ENCODE measurements at regions not wholly inside any gene's neighbourhood (a gene's known extent, or its start where the extent isn't known, plus 50 kb on each side); places are given as distances from the start of the nearest gene placed in this dataset.
"Not testable (repeated sequence)": the region's sequence is repeated elsewhere in the genome, so short reads cannot be mapped to it uniquely, and the experiment has no call there.

GRCh38 chr4:19033816-19034733 is 1012.5 kb upstream of the LCORL start:
- Histone ChIP-seq H3K4me3 (ENCODE audit: low read length) (no peak overlapping the region), H3K27ac (ENCODE audit: low read length) (no peak overlapping the region), H3K9me3 (ENCODE audit: control insufficient read depth, low read length) (no peaks in the 10 kb centered on the region), H3K4me1 (ENCODE audit: control insufficient read depth, insufficient read depth, low read length) (no peaks in the 10 kb centered on the region), H3K27me3 (ENCODE audit: control insufficient read depth, insufficient read depth) (no peaks in the 10 kb centered on the region)
- ATAC-seq (no peak), DNase-seq (no peak)
- intact Hi-C loops (cut with DNase I), result no loop called here
- 80% methylated on average over 2 of the region's 2 CpGs for WGBS

GRCh38 chr4:19030536-19030935 is 1009.0 kb upstream of the LCORL start:
- Histone ChIP-seq H3K27me3 (ENCODE audit: control insufficient read depth, insufficient read depth) (no peaks in the 10 kb centered on the region), H3K9me3 (ENCODE audit: control insufficient read depth, low read length) (no peaks in the 10 kb centered on the region), H3K27ac (ENCODE audit: low read length) (no peak overlapping the region), H3K4me1 (ENCODE audit: control insufficient read depth, insufficient read depth, low read length) (no peaks in the 10 kb centered on the region), H3K4me3 (ENCODE audit: low read length) (no peak overlapping the region)
- intact Hi-C loops (cut with DNase I), result no loop called here
- ATAC-seq (no peak), DNase-seq (no peak)

- Histone ChIP-seq H3K27ac (ENCODE audit: low read length) (no peak overlapping the region), H3K27me3 (ENCODE audit: control insufficient read depth, insufficient read depth) (no peaks in the 10 kb centered on the region), H3K4me3 (ENCODE audit: low read length) (no peak overlapping the region), H3K9me3 (ENCODE audit: control insufficient read depth, low read length) (no peaks in the 10 kb centered on the region), H3K4me1 (ENCODE audit: control insufficient read depth, insufficient read depth, low read length) (no peaks in the 10 kb centered on the region)
- DNase-seq (no peak), ATAC-seq (no peak)
- intact Hi-C loops (cut with DNase I), result no loop called here
- 26% methylated on average over 2 of the region's 2 CpGs for WGBS
These were observed 1008.5 kb upstream of the LCORL start for GRCh38 chr4:19030048-19030447.

- Histone ChIP-seq H3K9me3 (ENCODE audit: control insufficient read depth, low read length) (no peaks in the 10 kb centered on the region), H3K4me1 (ENCODE audit: control insufficient read depth, insufficient read depth, low read length) (no peaks in the 10 kb centered on the region), H3K27me3 (ENCODE audit: control insufficient read depth, insufficient read depth) (no peaks in the 10 kb centered on the region), H3K4me3 (ENCODE audit: low read length) (no peak overlapping the region), H3K27ac (ENCODE audit: low read length) (no peak overlapping the region)
- WGBS, result 30% methylated on average over 1 of the region's 1 CpG
- ATAC-seq, result no peak
- intact Hi-C loops (cut with DNase I), result no loop called here
- DNase-seq, result peak in 2 of 3 donors; percentile 16 to 42
These were observed 1004.7 kb upstream of the LCORL start for GRCh38 chr4:19026281-19026680.

GRCh38 chr4:19025031-19025430 is 1003.5 kb upstream of the LCORL start:
- no peak overlapping the region for H3K4me3 ChIP-seq (ENCODE audit: low read length)
- no peaks in the 10 kb centered on the region for H3K4me1 ChIP-seq (ENCODE audit: control insufficient read depth, insufficient read depth, low read length)
- no peak for ATAC-seq
- no peak overlapping the region for H3K27ac ChIP-seq (ENCODE audit: low read length)
- WGBS, result 52% methylated on average over 2 of the region's 2 CpGs
- intact Hi-C loops (cut with DNase I), result no loop called here
- H3K27me3 ChIP-seq (ENCODE audit: control insufficient read depth, insufficient read depth), result no peaks in the 10 kb centered on the region
- H3K9me3 ChIP-seq (ENCODE audit: control insufficient read depth, low read length), result no peaks in the 10 kb centered on the region
- DNase-seq, result no peak

- intact Hi-C loops (cut with DNase I), result no loop called here
- no peaks in the 10 kb centered on the region for H3K9me3 ChIP-seq (ENCODE audit: control insufficient read depth, low read length)
- no peak overlapping the region for H3K4me3 ChIP-seq (ENCODE audit: low read length)
- 88% methylated on average over 8 of the region's 8 CpGs for WGBS
- no peaks in the 10 kb centered on the region for H3K27me3 ChIP-seq (ENCODE audit: control insufficient read depth, insufficient read depth)
- ATAC-seq (no peak), DNase-seq (no peak)
- H3K27ac ChIP-seq (ENCODE audit: low read length), result no peak overlapping the region
- no peaks in the 10 kb centered on the region for H3K4me1 ChIP-seq (ENCODE audit: control insufficient read depth, insufficient read depth, low read length)
These were observed 1002.5 kb upstream of the LCORL start for GRCh38 chr4:19024047-19024446.

- no peak overlapping the region for H3K27ac ChIP-seq (ENCODE audit: low read length)
- H3K4me1 ChIP-seq (ENCODE audit: control insufficient read depth, insufficient read depth, low read length), result no peaks in the 10 kb centered on the region
- intact Hi-C loops (cut with DNase I), result no loop called here
- no peaks in the 10 kb centered on the region for H3K9me3 ChIP-seq (ENCODE audit: control insufficient read depth, low read length)
- H3K27me3 ChIP-seq (ENCODE audit: control insufficient read depth, insufficient read depth), result no peaks in the 10 kb centered on the region
- ATAC-seq (no peak), DNase-seq (no peak)
- no peak overlapping the region for H3K4me3 ChIP-seq (ENCODE audit: low read length)
These were observed 1000.1 kb upstream of the LCORL start for GRCh38 chr4:19021617-19022016.

- H3K4me3 ChIP-seq (ENCODE audit: low read length); H3K4me1 ChIP-seq (ENCODE audit: control insufficient read depth, insufficient read depth, low read length); H3K27ac ChIP-seq (ENCODE audit: low read length); ATAC-seq; H3K27me3 ChIP-seq (ENCODE audit: control insufficient read depth, insufficient read depth); intact Hi-C loops (cut with DNase I); DNase-seq; H3K9me3 ChIP-seq (ENCODE audit: control insufficient read depth, low read length): not testable (repeated sequence)
- 91% methylated on average over 11 of the region's 11 CpGs for WGBS
These were observed 995.0 kb upstream of the LCORL start for GRCh38 chr4:19016550-19016949.

GRCh38 chr4:19014594-19014993 is 993.0 kb upstream of the LCORL start:
- no peaks in the 10 kb centered on the region for H3K27me3 ChIP-seq (ENCODE audit: control insufficient read depth, insufficient read depth)
- ATAC-seq (no peak), DNase-seq (no peak)
- H3K27ac ChIP-seq (ENCODE audit: low read length), result no peak overlapping the region
- intact Hi-C loops (cut with DNase I), result no loop called here
- no peaks in the 10 kb centered on the region for H3K4me1 ChIP-seq (ENCODE audit: control insufficient read depth, insufficient read depth, low read length)
- H3K4me3 ChIP-seq (ENCODE audit: low read length), result no peak overlapping the region
- H3K9me3 ChIP-seq (ENCODE audit: control insufficient read depth, low read length), result no peaks in the 10 kb centered on the region

GRCh38 chr4:19010761-19011160 is 989.2 kb upstream of the LCORL start:
- no peaks in the 10 kb centered on the region for H3K27me3 ChIP-seq (ENCODE audit: control insufficient read depth, insufficient read depth)
- no peak overlapping the region for H3K4me3 ChIP-seq (ENCODE audit: low read length)
- no peak overlapping the region for H3K27ac ChIP-seq (ENCODE audit: low read length)
- no peaks in the 10 kb centered on the region for H3K4me1 ChIP-seq (ENCODE audit: control insufficient read depth, insufficient read depth, low read length)
- DNase-seq (no peak), ATAC-seq (no peak)
- 19% methylated on average over 3 of the region's 3 CpGs for WGBS
- intact Hi-C loops (cut with DNase I), result no loop called here
- no peaks in the 10 kb centered on the region for H3K9me3 ChIP-seq (ENCODE audit: control insufficient read depth, low read length)

- no peak for ATAC-seq
- WGBS, result 54% methylated on average over 2 of the region's 2 CpGs
- Histone ChIP-seq H3K4me3 (ENCODE audit: low read length) (no peak overlapping the region), H3K27me3 (ENCODE audit: control insufficient read depth, insufficient read depth) (no peaks in the 10 kb centered on the region), H3K27ac (ENCODE audit: low read length) (no peak overlapping the region), H3K9me3 (ENCODE audit: control insufficient read depth, low read length) (no peaks in the 10 kb centered on the region), H3K4me1 (ENCODE audit: control insufficient read depth, insufficient read depth, low read length) (no peaks in the 10 kb centered on the region)
- no peak for DNase-seq
- intact Hi-C loops (cut with DNase I), result no loop called here
These were observed 988.3 kb upstream of the LCORL start for GRCh38 chr4:19009881-19010280.

- H3K9me3 ChIP-seq (ENCODE audit: control insufficient read depth, low read length), result no peaks in the 10 kb centered on the region
- whole genome bisulfite sequencing, result 31% methylated on average over 1 of the region's 1 CpG
These were observed 983.7 kb upstream of the LCORL start for GRCh38 chr4:19005211-19005610.

More at GRCh38 chr4:19005211-19005610, 983.7 kb upstream of the LCORL start:
- no peaks in the 10 kb centered on the region for H3K27me3 ChIP-seq (ENCODE audit: control insufficient read depth, insufficient read depth)
- H3K4me3 ChIP-seq (ENCODE audit: low read length), result no peak overlapping the region
- H3K27ac ChIP-seq (ENCODE audit: low read length), result no peak overlapping the region
- H3K4me1 ChIP-seq (ENCODE audit: control insufficient read depth, insufficient read depth, low read length), result no peaks in the 10 kb centered on the region
- intact Hi-C loops (cut with DNase I), result no loop called here
- no peak for ATAC-seq
- no peak for DNase-seq

Data from right cardiac atrium (tissue), 5 donors.